SK-N-SH treated with all-trans-retinoic acid at 6 μM for 48 hours (cell line): ENCODE measurements at regions not wholly inside any gene's neighbourhood (a gene's known extent, or its start where the extent isn't known, plus 50 kb on each side); places are given as distances from the start of the nearest gene placed in this dataset.
"Not testable (repeated sequence)": the region's sequence is repeated elsewhere in the genome, so short reads cannot be mapped to it uniquely, and the experiment has no call there.

ENCODE experiments used
- BACH2 ChIP-seq: fragments of 250-450 bp; sonication (Bioruptor Pico); IDR thresholded peaks from 2 replicates; pipeline ENCODE4 v1.9.0; 2021; ENCODE audit warnings: mild to moderate bottlenecking, borderline replicate concordance
- CSDC2 ChIP-seq: fragments of 250-450 bp; sonication (Bioruptor Pico); IDR thresholded peaks from 2 replicates; pipeline ENCODE4 v1.5.0; 2020; ENCODE audit warnings: mild to moderate bottlenecking, moderate library complexity
- ESRRG ChIP-seq: fragments of 250-450 bp; sonication (Bioruptor Pico); IDR thresholded peaks from 2 replicates; pipeline ENCODE4 v1.6.1; 2021; ENCODE audit warnings: mild to moderate bottlenecking
- PATZ1 ChIP-seq: fragments of 250-450 bp; sonication (Bioruptor Pico); IDR thresholded peaks from 2 replicates; pipeline ENCODE4 v1.8.0; 2020; ENCODE audit warnings: mild to moderate bottlenecking, moderate library complexity, borderline replicate concordance
- POU6F1 ChIP-seq: fragments of 250-450 bp; sonication (Bioruptor Pico); IDR thresholded peaks from 2 replicates; pipeline ENCODE4 v1.8.0; 2021; ENCODE audit warnings: low read depth, mild to moderate bottlenecking, moderate library complexity, borderline replicate concordance
- PPARA ChIP-seq: fragments of 250-450 bp; sonication (Bioruptor Pico); IDR thresholded peaks from 2 replicates; pipeline ENCODE4 v1.5.0; 2020; ENCODE audit warnings: mild to moderate bottlenecking, borderline replicate concordance
- RARB ChIP-seq: fragments of 250-450 bp; sonication (Bioruptor Pico); IDR thresholded peaks from 2 replicates; pipeline ENCODE4 v1.8.0; 2021; ENCODE audit warnings: mild to moderate bottlenecking, moderate library complexity
- ZFP30 ChIP-seq: fragments of 450-650 bp; formaldehyde crosslinking; IDR thresholded peaks from 2 replicates; pipeline ENCODE4 v1.5.0; 2022; ENCODE audit warnings: mild to moderate bottlenecking, moderate library complexity
- ZNF565 ChIP-seq: fragments of 450-650 bp; formaldehyde crosslinking; conservative IDR thresholded peaks from 2 replicates; pipeline ENCODE4 v1.5.0; 2020; ENCODE audit warnings: low read depth, mild to moderate bottlenecking, moderate library complexity
- ZNF8 ChIP-seq: fragments of 450-650 bp; formaldehyde crosslinking; IDR thresholded peaks from 2 replicates; pipeline ENCODE4 v1.5.0; 2020; ENCODE audit warnings: mild to moderate bottlenecking, moderate library complexity

GRCh38 chrX:138990425-138990824, 278.9 kb upstream of the FGF13 start:
- TF ChIP-seq ZFP30 (CRISPR knock-in tag); BACH2 (CRISPR knock-in tag); ZNF565 (CRISPR knock-in tag); ZNF8; RARB (CRISPR knock-in tag); POU6F1 (CRISPR knock-in tag); PATZ1 (CRISPR knock-in tag); ESRRG (CRISPR knock-in tag); PPARA; CSDC2 (CRISPR knock-in tag): not testable (repeated sequence)
